GM12878 (cell line): ENCODE measurements at regions not wholly inside any gene's neighbourhood (a gene's known extent, or its start where the extent isn't known, plus 50 kb on each side); places are given as distances from the start of the nearest gene placed in this dataset.

Experiments
- ATAC-seq: fragments of 200-7000 bp; cut with Tn5 transposase; 3 replicates; pipeline ENCODE4 v1.9.1; 2020; ENCODE audit warnings: mild to moderate bottlenecking, moderate library complexity
- BruUV-seq: library from RNA; stranded (reverse); fragments of 400-500 nt; replicated peaks from 2 replicates; lab custom pipeline; 2021; lab: Mats Ljungman, UMichigan
- CTCF ChIA-PET: fragments of 300-600 bp; sonication (Branson Sonifier 250); formaldehyde crosslinking; extraction: SDS; loops from one replicate; lab custom pipeline; 2021; ENCODE audit warnings: inconsistent platforms; lab: Yijun Ruan, JAX
- POLR2A ChIA-PET: fragments of 350-600 bp; formaldehyde crosslinking; extraction: SDS; loops from one replicate; lab custom pipeline; 2021; ENCODE audit warnings: inconsistent platforms; lab: Charles Lee
- RAD21 ChIA-PET: fragments of 300-600 bp; sonication (Branson Sonifier 250); formaldehyde crosslinking; loops from one replicate; lab custom pipeline; 2023; ENCODE audit warnings: antibody characterized with exemption; ENCODE audit not compliant: unreplicated experiment; lab: Charles Lee
- SMC1A ChIA-PET: fragments of 300-600 bp; sonication (Branson Sonifier 250); formaldehyde crosslinking; loops from one replicate; lab custom pipeline; 2023; ENCODE audit not compliant: unreplicated experiment, uncharacterized antibody; lab: Charles Lee
- DNase-seq: peaks from one replicate; pipeline ENCODE4 v3.0.0-alpha.2; 2011; ENCODE audit warnings: low read depth, low spot score
- FAIRE-seq: peaks from 3 replicates; lab custom pipeline; 2011; peaks lifted over from hg19 to GRCh38; lab: Jason Lieb, UNC
- H2AFZ ChIP-seq: 2 replicates; pipeline ENCODE4 v1.6.0; 2011; ENCODE audit warnings: low read depth, low read length, control low read depth; ENCODE audit not compliant: control insufficient read depth
- H3K27ac ChIP-seq: 2 replicates; pipeline ENCODE4 v1.5.1; 2011; ENCODE audit warnings: control low read depth; ENCODE audit not compliant: control insufficient read depth, insufficient read depth
- H3K27me3 ChIP-seq, 2 experiments: replicated peaks in 1 of 2; 2 replicates each; pipeline versions ENCODE4 v1.6.0 to v1.6.1; 2011; ENCODE audit warnings: low read length in 1 of 2; ENCODE audit not compliant: control insufficient read depth in 2 of 2, insufficient read depth in 2 of 2
- H3K36me3 ChIP-seq, 2 experiments: 2 replicates each; pipeline ENCODE4 v1.5.1; 2011; ENCODE audit warnings: low read length in 1 of 2; ENCODE audit not compliant: control insufficient read depth in 2 of 2, insufficient read depth in 2 of 2
- H3K4me1 ChIP-seq: 2 replicates; pipeline ENCODE4 v1.6.1; 2011; ENCODE audit warnings: mild to moderate bottlenecking, low read length, moderate library complexity, mixed read lengths; ENCODE audit not compliant: control insufficient read depth, insufficient read depth
- H3K4me2 ChIP-seq: 2 replicates; pipeline ENCODE4 v1.6.0; 2011; ENCODE audit warnings: control low read depth; ENCODE audit not compliant: control insufficient read depth, insufficient read depth
- H3K4me3 ChIP-seq: fragments of 200-600 bp; sonication (generic); 2 replicates; pipeline ENCODE4 v1.5.1; 2016
- H3K79me2 ChIP-seq: 2 replicates; pipeline ENCODE4 v1.6.0; 2011; ENCODE audit warnings: low read length; ENCODE audit not compliant: control insufficient read depth, insufficient read depth
- H3K9ac ChIP-seq: 2 replicates; pipeline ENCODE4 v1.8.0; 2011; ENCODE audit warnings: low read length, control low read depth, mixed read lengths; ENCODE audit not compliant: control insufficient read depth, insufficient read depth
- H3K9me3 ChIP-seq: replicated peaks from 3 replicates; pipeline ENCODE4 v1.5.1; 2011; ENCODE audit warnings: mild to moderate bottlenecking, low read length; ENCODE audit not compliant: control insufficient read depth, insufficient read depth
- H4K20me1 ChIP-seq: 2 replicates; pipeline ENCODE4 v1.6.0; 2011; ENCODE audit not compliant: control insufficient read depth, insufficient read depth
- BMI1 ChIP-seq: fragments of 450-650 bp; IDR thresholded peaks from 2 replicates; pipeline ENCODE4 v1.6.1; 2016; ENCODE audit warnings: mild to moderate bottlenecking, moderate library complexity, borderline replicate concordance
- CHD2 ChIP-seq: IDR thresholded peaks from 2 replicates; pipeline ENCODE4 v1.6.1; 2011; ENCODE audit warnings: low read depth, low read length, improper control_type of control experiment, borderline replicate concordance
- PKNOX1 ChIP-seq: fragments of 450-650 bp; IDR thresholded peaks from 2 replicates; pipeline ENCODE4 v1.6.1; 2016; ENCODE audit warnings: mild to moderate bottlenecking
- SIX5 ChIP-seq: IDR thresholded peaks from 2 replicates; pipeline ENCODE4 v1.6.1; 2011; ENCODE audit warnings: mild to moderate bottlenecking, low read depth, low read length, moderate library complexity; ENCODE audit not compliant: severe bottlenecking
- TCF7 ChIP-seq: IDR thresholded peaks from 2 replicates; pipeline ENCODE4 v1.6.1; 2014; ENCODE audit warnings: antibody characterized with exemption, borderline replicate concordance
- USF2 ChIP-seq: IDR thresholded peaks from 2 replicates; pipeline ENCODE4 v1.6.1; 2011; ENCODE audit warnings: low read depth, low read length, improper control_type of control experiment, borderline replicate concordance
- WRNIP1 ChIP-seq: IDR thresholded peaks from 2 replicates; pipeline ENCODE4 v1.6.1; 2011; ENCODE audit warnings: low read depth, low read length, improper control_type of control experiment, borderline replicate concordance
- WGBS: methylation state at CpG from one replicate; pipeline ENCODE4 v1.1.6; 2016; ENCODE audit warnings: low lambda C conversion rate; ENCODE audit not compliant: insufficient replicate concordance, insufficient coverage; ENCODE audit errors: missing lambda C conversion rate; 5-methylcytosine and 5-hydroxymethylcytosine counted together
- in situ Hi-C: fragments of 300-500 bp; cut with MboI; formaldehyde crosslinking; loops from 9 replicates; pipeline ENCODE4 v1.14.3; 2018; ENCODE audit warnings: mixed read lengths
- intact Hi-C: fragments of 100-400 bp; cut with micrococcal nuclease; formaldehyde crosslinking; loops from one replicate; pipeline ENCODE4 v1.14.2; 2022; ENCODE audit not compliant: unreplicated experiment

GRCh38 chr6:135592276-135592675 lies 94.7 kb upstream of the AHI1 start:
- no TSS peak for BruUV-seq
- H3K9me3 ChIP-seq = no peaks in the 10 kb centered on the region
- no peak for DNase-seq

More at GRCh38 chr6:135592276-135592675, 94.7 kb upstream of the AHI1 start:
- 0% methylated on average over 1 of the region's 1 CpG for WGBS
- Histone ChIP-seq H3K79me2 (no peaks in the 10 kb centered on the region), H3K27ac (no peak overlapping the region), H3K4me2 (no peak overlapping the region), H3K4me3 (no peak overlapping the region), H2AFZ (no peak overlapping the region), H3K4me1 (no peaks in the 10 kb centered on the region), H3K36me3 (no peaks in the 10 kb centered on the region), H3K9ac (no peak overlapping the region), H4K20me1 (no peaks in the 10 kb centered on the region), H3K27me3 (no peaks in the 10 kb centered on the region)
- in situ Hi-C loops (no loop called here), intact Hi-C loops (no loop called here)
- ChIA-PET POLR2A (interaction anchor here (0.6 kb wide), 1 partner anchor 543 kb away, joined by 4 read pairs; no protein-coding TSS in a partner anchor), RAD21 (no interaction called here), CTCF (no interaction called here), SMC1A (no interaction called here)
- TF ChIP-seq SIX5 (no peak), PKNOX1 (no peak), WRNIP1 (no peak), CHD2 (no peak), USF2 (no peak), BMI1 (no peak), TCF7 (no peak)
- ATAC-seq (no peak), FAIRE-seq (no peak)
